MCF 10A (cell line): ENCODE measurements at regions not wholly inside any gene's neighbourhood (a gene's known extent, or its start where the extent isn't known, plus 50 kb on each side); places are given as distances from the start of the nearest gene placed in this dataset.

ENCODE experiments used
- BruUV-seq: library from RNA; stranded (reverse); fragments of 400-500 nt; replicated peaks from 2 replicates; lab custom pipeline; 2021; lab: Mats Ljungman, UMichigan
- CTCF ChIA-PET: fragments of 300-600 bp; sonication (Branson Sonifier 250); formaldehyde crosslinking; extraction: SDS; loops from one replicate; lab custom pipeline; 2021; ENCODE audit warnings: antibody characterized with exemption, inconsistent platforms; lab: Yijun Ruan, JAX
- POLR2A ChIA-PET: fragments of 300-600, 350-650 bp; sonication (Branson Sonifier 250); formaldehyde crosslinking; extraction: SDS; loops from one replicate; lab custom pipeline; 2020; ENCODE audit warnings: antibody characterized with exemption, inconsistent platforms; lab: Yijun Ruan, JAX
- DNase-seq: peaks from one replicate; pipeline ENCODE4 v3.0.0-alpha.2; 2018; ENCODE audit not compliant: unreplicated experiment
- H3K27ac Mint-ChIP-seq: one replicate; pipeline ENCODE4 v1.8.0; 2022; ENCODE audit warnings: mild to moderate bottlenecking, low read depth, mixed read lengths; ENCODE audit not compliant: unreplicated experiment
- H3K27me3 Mint-ChIP-seq: one replicate; pipeline ENCODE4 v1.8.0; 2022; ENCODE audit warnings: mixed read lengths; ENCODE audit not compliant: insufficient read depth, unreplicated experiment
- H3K36me3 Mint-ChIP-seq: one replicate; pipeline ENCODE4 v1.8.0; 2022; ENCODE audit warnings: mild to moderate bottlenecking, moderate library complexity, mixed read lengths; ENCODE audit not compliant: insufficient read depth, unreplicated experiment
- H3K4me1 Mint-ChIP-seq: one replicate; pipeline ENCODE4 v1.8.0; 2022; ENCODE audit warnings: mixed read lengths; ENCODE audit not compliant: insufficient read depth, unreplicated experiment
- H3K4me3 Mint-ChIP-seq: one replicate; pipeline ENCODE4 v1.8.0; 2022; ENCODE audit warnings: mild to moderate bottlenecking, moderate library complexity, mixed read lengths; ENCODE audit not compliant: unreplicated experiment
- H3K9me3 Mint-ChIP-seq: one replicate; pipeline ENCODE4 v1.8.0; 2022; ENCODE audit warnings: mixed read lengths; ENCODE audit not compliant: unreplicated experiment
- CTCF ChIP-seq: fragments of 200-600 bp; IDR thresholded peaks from one replicate; pipeline ENCODE4 v1.8.0; 2022; ENCODE audit warnings: antibody characterized with exemption, mild to moderate bottlenecking; ENCODE audit not compliant: unreplicated experiment
- intact Hi-C: fragments of 100-400 bp; cut with micrococcal nuclease; formaldehyde crosslinking; loops from 2 replicates; pipeline ENCODE4 v1.14.1; 2022

- Mint-ChIP-seq H3K4me1 (peaks cover 14% of the 10 kb centered on the region), H3K27ac (peak overlapping the region; percentile 43), H3K36me3 (peaks cover 4% of the 10 kb centered on the region), H3K9me3 (no peaks in the 10 kb centered on the region), H3K4me3 (no peak overlapping the region), H3K27me3 (no peaks in the 10 kb centered on the region)
- intact Hi-C loops, result no loop called here
- peak; percentile 83 for DNase-seq
- no TSS peak for BruUV-seq
- no peak for TF ChIP-seq CTCF
- POLR2A ChIA-PET, result interaction anchor here (1.2 kb wide), 1 partner anchor 21 kb away, joined by 3 read pairs; no protein-coding TSS in a partner anchor
- CTCF ChIA-PET, result no interaction called here
Observed at GRCh38 chr9:31700252-31701045, 684.0 kb upstream of the ACO1 start.

GRCh38 chr9:31702957-31703356 lies 681.5 kb upstream of the ACO1 start:
- intact Hi-C loops, result no loop called here
- TF ChIP-seq CTCF, result no peak
- Mint-ChIP-seq H3K27ac (no peak overlapping the region), H3K36me3 (peaks cover 6% of the 10 kb centered on the region), H3K9me3 (no peaks in the 10 kb centered on the region), H3K4me1 (peaks cover 14% of the 10 kb centered on the region), H3K27me3 (no peaks in the 10 kb centered on the region), H3K4me3 (no peak overlapping the region)
- ChIA-PET CTCF (no interaction called here), POLR2A (no interaction called here)
- DNase-seq, result no peak
- no TSS peak for BruUV-seq

GRCh38 chr9:31715250-31715649 lies 669.2 kb upstream of the ACO1 start:
- no peak for DNase-seq

GRCh38 chr9:31719262-31719661 lies 665.2 kb upstream of the ACO1 start:
- no peak for TF ChIP-seq CTCF
- POLR2A ChIA-PET, result no interaction called here
- DNase-seq, result no peak
- intact Hi-C loops, result no loop called here
- Mint-ChIP-seq H3K9me3 (no peaks in the 10 kb centered on the region), H3K27me3 (no peaks in the 10 kb centered on the region), H3K4me1 (no peaks in the 10 kb centered on the region), H3K4me3 (no peak overlapping the region), H3K27ac (no peak overlapping the region), H3K36me3 (no peaks in the 10 kb centered on the region)
- no TSS peak for BruUV-seq
- CTCF ChIA-PET, result no interaction called here

More at GRCh38 chr9:31715250-31715649, 669.2 kb upstream of the ACO1 start:
- TF ChIP-seq CTCF, result no peak
- no peaks in the 10 kb centered on the region for H3K36me3 Mint-ChIP-seq
- ChIA-PET CTCF (no interaction called here), POLR2A (no interaction called here)
- H3K27me3 Mint-ChIP-seq, result no peaks in the 10 kb centered on the region
- no peak overlapping the region for H3K27ac Mint-ChIP-seq
- H3K9me3 Mint-ChIP-seq, result no peaks in the 10 kb centered on the region
- H3K4me3 Mint-ChIP-seq, result no peak overlapping the region
- no peaks in the 10 kb centered on the region for H3K4me1 Mint-ChIP-seq
- intact Hi-C loops, result no loop called here
- BruUV-seq, result no TSS peak
